Calu3 (cell line): ENCODE measurements at regions not wholly inside any gene's neighbourhood (a gene's known extent, or its start where the extent isn't known, plus 50 kb on each side); places are given as distances from the start of the nearest gene placed in this dataset.

ENCODE experiments used
- BruUV-seq: library from RNA; stranded (reverse); fragments of 400-500 nt; replicated peaks from 2 replicates; lab custom pipeline; 2021; lab: Mats Ljungman, UMichigan
- CTCF ChIA-PET: fragments of 300-600 bp; sonication (Branson Sonifier 250); formaldehyde crosslinking; loops from one replicate; lab custom pipeline; 2022; ENCODE audit warnings: antibody characterized with exemption; lab: Charles Lee
- DNase-seq: peaks from one replicate; pipeline ENCODE4 v3.0.0; 2022
- H3K27ac Mint-ChIP-seq: one replicate; pipeline ENCODE4 v1.8.0; 2022; ENCODE audit warnings: mixed read lengths; ENCODE audit not compliant: unreplicated experiment
- H3K27me3 Mint-ChIP-seq: one replicate; pipeline ENCODE4 v1.8.0; 2022; ENCODE audit warnings: mixed read lengths; ENCODE audit not compliant: unreplicated experiment
- H3K36me3 Mint-ChIP-seq: one replicate; pipeline ENCODE4 v1.8.0; 2022; ENCODE audit warnings: mild to moderate bottlenecking, moderate library complexity, mixed read lengths; ENCODE audit not compliant: insufficient read depth, unreplicated experiment
- H3K4me1 Mint-ChIP-seq: one replicate; pipeline ENCODE4 v1.8.0; 2022; ENCODE audit warnings: mild to moderate bottlenecking, low read depth, mixed read lengths; ENCODE audit not compliant: unreplicated experiment
- H3K4me3 Mint-ChIP-seq: one replicate; pipeline ENCODE4 v1.8.0; 2022; ENCODE audit warnings: mild to moderate bottlenecking, low read depth, moderate library complexity, mixed read lengths; ENCODE audit not compliant: unreplicated experiment
- H3K9me3 Mint-ChIP-seq: one replicate; pipeline ENCODE4 v1.8.0; 2022; ENCODE audit warnings: low read depth, mixed read lengths; ENCODE audit not compliant: unreplicated experiment
- CTCF ChIP-seq: fragments of 200-600 bp; IDR thresholded peaks from one replicate; pipeline ENCODE4 v1.8.0; 2022; ENCODE audit warnings: antibody characterized with exemption; ENCODE audit not compliant: unreplicated experiment
- intact Hi-C: fragments of 100-400 bp; cut with micrococcal nuclease; formaldehyde crosslinking; loops from one replicate; pipeline ENCODE4 v1.10.0; 2022; ENCODE audit not compliant: unreplicated experiment

- H3K4me3 Mint-ChIP-seq = no peak overlapping the region
- DNase-seq = no peak
- BruUV-seq = no TSS peak
- peaks cover 10% of the 10 kb centered on the region for H3K9me3 Mint-ChIP-seq
- H3K27me3 Mint-ChIP-seq = no peaks in the 10 kb centered on the region
- no peaks in the 10 kb centered on the region for H3K36me3 Mint-ChIP-seq
- intact Hi-C loops = no loop called here
- TF ChIP-seq CTCF = no peak
- CTCF ChIA-PET = interaction anchor here (0.6 kb wide), 2 partner anchors 16 to 155 kb away, joined by 3 read pairs; no protein-coding TSS in a partner anchor
- no peak overlapping the region for H3K27ac Mint-ChIP-seq
- H3K4me1 Mint-ChIP-seq = no peaks in the 10 kb centered on the region
Observed at GRCh38 chr5:89504051-89504450, 621.1 kb upstream of the MEF2C start.

- DNase-seq = no peak
- CTCF ChIA-PET = interaction anchor here (0.6 kb wide), 1 partner anchor 1108 kb away, joined by 7 read pairs; no protein-coding TSS in a partner anchor
- no peak for TF ChIP-seq CTCF
Observed at GRCh38 chr5:89499787-89500186, 616.8 kb upstream of the MEF2C start.

GRCh38 chr5:89498699-89499098 is 615.7 kb upstream of the MEF2C start:
- no peak overlapping the region for H3K4me3 Mint-ChIP-seq
- BruUV-seq = no TSS peak
- CTCF ChIA-PET = no interaction called here

More at GRCh38 chr5:89499787-89500186, 616.8 kb upstream of the MEF2C start:
- H3K27me3 Mint-ChIP-seq = no peaks in the 10 kb centered on the region
- H3K36me3 Mint-ChIP-seq = no peaks in the 10 kb centered on the region
- no peak overlapping the region for H3K4me3 Mint-ChIP-seq
- intact Hi-C loops = no loop called here
- H3K27ac Mint-ChIP-seq = no peak overlapping the region
- peaks cover 4% of the 10 kb centered on the region for H3K9me3 Mint-ChIP-seq
- no peaks in the 10 kb centered on the region for H3K4me1 Mint-ChIP-seq
- BruUV-seq = no TSS peak

GRCh38 chr5:89493414-89493813 is 610.4 kb upstream of the MEF2C start:
- Mint-ChIP-seq H3K36me3 (no peaks in the 10 kb centered on the region), H3K4me3 (no peak overlapping the region), H3K9me3 (no peaks in the 10 kb centered on the region), H3K4me1 (no peaks in the 10 kb centered on the region), H3K27ac (no peak overlapping the region), H3K27me3 (no peaks in the 10 kb centered on the region)
- CTCF ChIA-PET = no interaction called here
- no peak for TF ChIP-seq CTCF
- no TSS peak for BruUV-seq
- intact Hi-C loops = no loop called here
- no peak for DNase-seq

More at GRCh38 chr5:89498699-89499098, 615.7 kb upstream of the MEF2C start:
- intact Hi-C loops = no loop called here
- H3K9me3 Mint-ChIP-seq = peaks cover 4% of the 10 kb centered on the region
- H3K4me1 Mint-ChIP-seq = no peaks in the 10 kb centered on the region
- H3K27ac Mint-ChIP-seq = no peak overlapping the region
- no peaks in the 10 kb centered on the region for H3K27me3 Mint-ChIP-seq
- DNase-seq = no peak
- TF ChIP-seq CTCF = no peak
- no peaks in the 10 kb centered on the region for H3K36me3 Mint-ChIP-seq
